NCI-H1092 treated with DMSO at 0.1 percent for 48 hours (cell line): ENCODE measurements at regions not wholly inside any gene's neighbourhood (a gene's known extent, or its start where the extent isn't known, plus 50 kb on each side); places are given as distances from the start of the nearest gene placed in this dataset.
"Not testable (repeated sequence)": the region's sequence is repeated elsewhere in the genome, so short reads cannot be mapped to it uniquely, and the experiment has no call there.

ENCODE experiments used
- DNase-seq: peaks from one replicate; lab custom pipeline; 2025; lab: John Stamatoyannopoulos, UW

DNA sequence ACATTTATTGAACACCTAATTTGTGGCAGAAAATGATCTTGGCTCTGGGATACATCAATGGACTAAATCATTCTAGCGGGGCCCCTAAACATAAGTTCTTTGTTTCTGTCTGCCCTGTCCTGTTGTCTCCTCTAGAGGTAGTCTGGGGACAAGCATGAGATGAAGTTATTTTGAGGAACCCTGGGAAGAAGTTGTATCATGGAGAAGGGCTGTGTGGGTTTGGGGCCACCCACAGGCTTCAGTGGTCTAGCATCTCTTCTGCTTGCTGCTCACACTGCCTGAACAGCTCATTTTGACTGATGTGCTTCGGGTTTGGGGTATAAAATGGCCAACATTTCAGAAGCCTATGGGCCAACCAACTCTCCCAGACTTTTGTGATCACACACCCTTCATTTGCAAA, 50.3 kb upstream of the OSBPL11 start:
- DNase-seq: no peak

GRCh38 chr3:125646581-125646980, 51.3 kb upstream of the OSBPL11 start:
- no peak for DNase-seq

- no peak for DNase-seq
Measured at GRCh38 chr3:125647318-125648014, 52.2 kb upstream of the OSBPL11 start.

- no peak for DNase-seq
Measured at GRCh38 chr3:125651244-125651643, 55.9 kb upstream of the OSBPL11 start.

DNA sequence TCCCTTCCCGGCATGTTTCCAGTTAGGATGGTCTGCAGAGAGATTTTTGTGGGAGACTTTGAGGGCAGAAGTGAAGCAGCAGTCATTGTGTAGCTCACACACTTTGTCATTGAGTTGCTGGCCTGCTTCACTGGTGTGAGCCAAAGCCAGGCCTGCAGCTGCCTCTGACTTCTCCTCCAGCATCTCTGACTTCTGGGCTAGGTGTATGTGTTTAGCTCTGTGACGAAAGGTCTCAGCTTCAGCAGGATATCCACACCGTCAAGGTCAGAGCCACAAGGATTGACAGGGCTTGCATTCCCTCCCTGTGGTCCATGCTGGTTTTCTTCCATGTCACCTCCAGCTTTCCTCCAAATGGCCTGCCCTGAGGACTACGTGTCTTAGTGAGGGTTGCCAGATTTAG, 57.1 kb upstream of the OSBPL11 start:
- DNase-seq: no peak

GRCh38 chr3:125654526-125654925, 59.2 kb upstream of the OSBPL11 start:
- no peak for DNase-seq

DNA sequence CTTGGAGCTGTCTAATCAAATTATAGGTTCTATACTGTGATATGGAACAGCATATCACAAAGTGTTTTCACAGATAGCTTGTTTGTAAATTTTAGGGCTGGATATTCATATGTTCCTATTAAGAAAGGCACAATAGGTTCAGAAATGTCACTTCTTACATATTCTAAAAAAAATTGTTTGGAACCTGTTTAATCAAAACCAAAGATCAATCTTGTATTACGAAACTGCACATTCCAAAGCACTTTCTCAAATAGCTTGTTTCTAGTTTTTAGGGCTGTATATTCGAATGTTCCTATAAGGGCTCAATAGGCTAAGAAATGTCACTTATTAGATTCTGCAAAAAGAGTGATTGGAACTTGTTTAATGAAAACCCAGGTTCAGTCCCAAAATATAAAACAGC, 67.4 kb upstream of the OSBPL11 start:
- DNase-seq: no peak

GRCh38 chr3:125670352-125670751, 75.1 kb upstream of the OSBPL11 start:
- no peak for DNase-seq

DNA sequence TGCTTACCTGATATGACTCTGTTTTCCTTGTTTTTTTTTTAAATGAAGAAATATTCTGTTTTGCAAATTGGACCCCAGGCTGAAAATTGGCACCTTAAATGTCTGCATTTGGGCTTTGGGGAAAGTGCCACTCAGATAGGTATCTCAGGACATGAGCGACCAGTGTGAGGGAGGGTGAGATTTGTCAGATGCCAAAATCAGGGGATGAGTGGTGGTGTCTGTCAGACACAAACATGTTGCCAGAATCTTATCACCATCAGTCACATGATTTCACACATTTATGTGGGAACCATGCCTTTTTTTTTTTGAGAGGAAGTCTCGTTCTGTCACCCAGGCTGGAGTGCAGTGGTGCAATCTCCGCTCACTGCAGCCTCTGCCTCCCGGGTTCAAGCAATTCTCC, 75.6 kb upstream of the OSBPL11 start:
- no peak for DNase-seq

DNA sequence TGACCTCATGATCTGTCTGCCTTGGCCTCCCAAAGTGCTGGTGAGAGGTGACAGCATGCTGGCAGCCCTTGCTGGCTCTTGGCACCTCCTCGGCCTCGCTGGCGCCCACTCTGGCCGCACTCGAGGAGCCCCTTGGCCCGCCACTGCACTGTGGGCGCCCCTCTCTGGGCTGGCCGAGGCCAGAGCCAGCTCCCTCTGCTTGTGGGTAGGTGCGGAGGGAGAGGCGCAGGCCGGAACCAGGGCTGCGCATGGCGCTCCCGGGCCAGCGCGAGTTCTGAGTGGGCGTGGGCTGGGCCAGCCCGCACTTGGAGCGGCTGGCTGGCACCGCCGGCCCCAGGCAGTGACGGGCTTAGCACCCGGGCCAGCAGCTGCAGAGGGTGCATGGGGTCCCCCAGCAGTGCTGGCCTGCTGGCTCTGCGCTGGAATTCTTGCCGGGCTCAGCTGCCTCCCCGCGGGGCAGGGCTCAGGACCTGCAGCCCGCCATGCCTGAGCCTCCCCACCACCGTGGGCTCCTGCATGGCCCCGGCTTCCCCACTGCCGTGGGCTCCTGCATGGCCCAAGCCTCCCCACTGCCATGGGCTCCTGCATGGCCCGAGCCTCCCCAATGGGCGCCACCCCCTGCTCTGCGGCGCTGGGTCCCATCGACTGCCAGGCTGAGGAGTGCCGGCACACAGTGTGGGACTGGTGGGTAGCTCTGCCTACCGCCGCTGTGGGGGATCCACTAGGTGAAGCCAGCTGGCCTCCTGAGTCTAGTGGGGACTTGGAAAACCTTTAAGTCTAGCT, 76.4 kb upstream of the OSBPL11 start:
- DNase-seq: no peak

DNA sequence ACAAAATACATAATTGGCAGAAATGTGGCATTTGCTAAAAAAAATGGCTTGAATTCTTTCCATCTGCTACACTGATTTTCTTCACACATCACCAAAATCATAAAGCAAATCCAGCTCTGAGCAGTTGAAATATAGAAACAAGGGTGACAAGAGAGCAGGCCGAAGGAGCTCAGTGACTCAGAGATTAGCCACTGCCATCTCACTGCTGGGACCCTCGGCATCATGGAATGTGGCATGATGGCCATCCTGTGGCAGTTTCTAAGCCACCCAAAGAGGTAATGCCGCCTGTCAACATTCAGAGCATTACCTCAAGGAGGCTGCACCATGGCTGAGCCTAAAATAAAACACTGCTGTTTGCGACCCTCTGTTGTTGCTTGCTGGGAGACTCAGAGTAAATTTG, 80.5 kb upstream of the OSBPL11 start:
- DNase-seq: no peak

- no peak for DNase-seq
Measured at GRCh38 chr3:125679258-125679657, 84.0 kb upstream of the OSBPL11 start.

- DNase-seq: no peak
Measured at GRCh38 chr3:125681146-125681545, 85.8 kb upstream of the OSBPL11 start.

GRCh38 chr3:125681906-125682305, 86.6 kb upstream of the OSBPL11 start:
- DNase-seq: not testable (repeated sequence)

DNA sequence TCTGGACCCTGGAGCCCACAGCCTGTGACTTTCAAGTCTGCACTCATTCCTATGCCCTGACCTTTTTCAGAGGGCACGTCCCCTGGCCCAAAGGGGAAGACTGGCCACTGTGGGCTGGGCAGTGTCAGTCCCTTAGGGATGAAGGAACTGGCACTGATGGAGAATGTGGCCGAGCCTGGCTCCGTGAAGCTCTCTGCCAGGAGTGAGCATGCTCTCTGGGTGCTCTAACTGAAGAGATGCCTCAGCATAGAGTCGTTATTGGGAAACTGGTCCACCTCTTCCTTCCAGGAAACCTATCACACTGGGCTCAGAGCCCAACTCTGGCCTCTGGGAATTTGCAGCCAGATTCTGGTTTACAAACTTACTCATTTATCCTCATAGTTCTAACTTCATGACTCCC, 87.3 kb upstream of the OSBPL11 start:
- not testable (repeated sequence) for DNase-seq

- DNase-seq: peak; percentile 46
Measured at GRCh38 chr3:125683067-125683829, 88.0 kb upstream of the OSBPL11 start.

DNA sequence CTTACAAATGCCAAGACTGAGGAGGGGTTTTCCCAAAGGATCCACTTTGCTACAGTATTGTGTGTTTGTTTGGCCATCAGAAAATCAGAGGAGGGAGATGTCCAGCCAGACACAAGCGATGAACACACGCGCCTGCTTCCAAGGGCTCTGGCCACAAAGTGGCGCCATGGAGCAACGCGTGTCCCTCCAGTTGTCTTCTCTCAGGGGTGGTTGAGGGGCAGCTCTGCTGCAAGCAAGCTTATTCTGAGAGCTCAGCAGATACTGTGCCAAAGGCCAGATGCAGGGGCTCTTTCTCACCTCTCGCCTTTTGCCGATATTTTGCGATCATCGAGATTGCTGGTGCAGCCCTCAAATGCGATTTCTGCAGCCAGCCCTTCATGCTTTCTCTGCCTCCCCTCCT, 88.9 kb upstream of the OSBPL11 start:
- DNase-seq: no peak

DNA sequence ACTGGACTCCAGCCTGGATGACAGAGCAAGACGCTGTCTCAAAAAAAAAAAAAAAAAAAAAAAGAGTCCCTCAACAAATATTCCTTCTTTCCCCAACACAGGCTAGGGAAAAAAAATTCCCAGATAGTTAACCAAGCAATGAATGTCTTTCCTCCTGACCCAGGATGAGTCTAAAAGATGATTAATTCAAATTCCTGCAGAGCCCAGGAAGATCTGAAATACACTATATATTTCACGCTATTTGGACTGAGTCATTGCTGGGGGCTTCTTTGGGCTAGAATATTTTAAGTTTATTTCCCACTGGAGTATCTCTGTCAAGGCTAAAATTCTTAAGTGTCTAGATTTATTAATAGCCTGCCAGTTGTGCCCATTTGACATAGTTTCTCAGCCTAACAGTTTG, 90.4 kb upstream of the OSBPL11 start:
- DNase-seq: not testable (repeated sequence)

- no peak for DNase-seq
Measured at GRCh38 chr3:125692361-125692760, 97.1 kb upstream of the OSBPL11 start.

- no peak for DNase-seq
Measured at GRCh38 chr3:125693887-125694286, 98.6 kb upstream of the OSBPL11 start.

DNA sequence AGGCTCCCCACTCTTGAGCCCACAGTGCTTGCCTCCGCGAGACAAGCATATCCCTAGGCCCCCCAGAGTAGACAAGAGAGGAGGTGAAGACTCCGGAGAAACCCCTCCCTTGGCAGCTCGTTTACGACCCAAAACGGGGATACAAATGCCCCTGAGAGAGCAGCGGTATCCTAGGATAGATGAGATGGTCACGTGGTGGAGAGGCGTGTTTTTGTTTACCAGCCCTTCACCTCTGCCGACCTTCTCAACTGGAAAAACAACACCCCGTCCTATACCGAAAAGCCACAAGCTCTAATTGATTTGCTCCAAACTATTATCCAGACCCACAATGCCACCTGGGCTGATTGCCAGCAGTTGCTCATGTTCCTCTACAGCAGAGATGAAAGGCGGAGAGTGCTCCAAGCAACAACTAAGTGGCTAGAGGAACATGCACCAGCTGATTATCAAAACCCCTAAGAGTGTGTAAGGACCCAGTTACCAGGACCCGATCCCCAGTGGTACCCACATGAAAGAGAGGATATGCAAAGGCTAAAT, 99.5 kb upstream of the OSBPL11 start:
- peak; percentile 53 for DNase-seq

GRCh38 chr3:125695688-125696087, 100.4 kb upstream of the OSBPL11 start:
- DNase-seq: no peak

DNA sequence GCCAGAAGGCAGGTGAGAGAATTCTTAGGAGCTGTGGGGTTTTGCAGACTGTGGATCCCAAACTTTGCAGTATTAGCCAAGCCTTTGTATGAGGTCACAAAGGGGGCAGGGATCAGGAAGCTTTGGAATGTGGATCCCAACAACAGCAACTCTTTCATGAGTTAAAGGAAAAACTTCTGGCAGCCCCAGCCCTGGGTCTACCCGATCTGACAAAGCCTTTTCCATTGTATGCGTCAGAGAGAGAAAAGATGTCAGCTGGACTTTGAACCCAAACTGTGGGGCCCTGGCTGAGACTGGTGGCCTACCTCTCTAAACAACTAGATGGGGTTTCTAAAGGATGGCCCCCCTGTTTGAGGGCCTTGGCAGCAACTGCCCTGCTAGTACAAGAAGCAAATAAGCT, 101.8 kb upstream of the OSBPL11 start:
- not testable (repeated sequence) for DNase-seq
